ENCODE measurements at regions not wholly inside any gene's neighbourhood (a gene's known extent, or its start where the extent isn't known, plus 50 kb on each side); places are given as distances from the start of the nearest gene placed in this dataset.
A peak's percentile ranks its signal among the peaks of the same experiment; 100 is the strongest.

- ATAC-seq (no peak), DNase-seq (no peak)
- Histone ChIP-seq H3K4me3 (no peak overlapping the region), H3K9me3 (no peaks in the 10 kb centered on the region), H3K36me3 (ENCODE audit: low read depth) (no peaks in the 10 kb centered on the region), H3K4me1 (ENCODE audit: low read depth) (no peaks in the 10 kb centered on the region)
- TF ChIP-seq, protein P1, sequence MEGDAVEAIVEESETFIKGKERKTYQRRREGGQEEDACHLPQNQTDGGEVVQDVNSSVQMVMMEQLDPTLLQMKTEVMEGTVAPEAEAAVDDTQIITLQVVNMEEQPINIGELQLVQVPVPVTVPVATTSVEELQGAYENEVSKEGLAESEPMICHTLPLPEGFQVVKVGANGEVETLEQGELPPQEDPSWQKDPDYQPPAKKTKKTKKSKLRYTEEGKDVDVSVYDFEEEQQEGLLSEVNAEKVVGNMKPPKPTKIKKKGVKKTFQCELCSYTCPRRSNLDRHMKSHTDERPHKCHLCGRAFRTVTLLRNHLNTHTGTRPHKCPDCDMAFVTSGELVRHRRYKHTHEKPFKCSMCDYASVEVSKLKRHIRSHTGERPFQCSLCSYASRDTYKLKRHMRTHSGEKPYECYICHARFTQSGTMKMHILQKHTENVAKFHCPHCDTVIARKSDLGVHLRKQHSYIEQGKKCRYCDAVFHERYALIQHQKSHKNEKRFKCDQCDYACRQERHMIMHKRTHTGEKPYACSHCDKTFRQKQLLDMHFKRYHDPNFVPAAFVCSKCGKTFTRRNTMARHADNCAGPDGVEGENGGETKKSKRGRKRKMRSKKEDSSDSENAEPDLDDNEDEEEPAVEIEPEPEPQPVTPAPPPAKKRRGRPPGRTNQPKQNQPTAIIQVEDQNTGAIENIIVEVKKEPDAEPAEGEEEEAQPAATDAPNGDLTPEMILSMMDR (IDR thresholded peaks at IDR 0.05), result no peak
- intact Hi-C loops (cut with DNase I, micrococcal nuclease), result no loop called here
These were observed 185.6 kb upstream of the CST7 start for GRCh38 chr20:24763386-24764026.

DNA sequence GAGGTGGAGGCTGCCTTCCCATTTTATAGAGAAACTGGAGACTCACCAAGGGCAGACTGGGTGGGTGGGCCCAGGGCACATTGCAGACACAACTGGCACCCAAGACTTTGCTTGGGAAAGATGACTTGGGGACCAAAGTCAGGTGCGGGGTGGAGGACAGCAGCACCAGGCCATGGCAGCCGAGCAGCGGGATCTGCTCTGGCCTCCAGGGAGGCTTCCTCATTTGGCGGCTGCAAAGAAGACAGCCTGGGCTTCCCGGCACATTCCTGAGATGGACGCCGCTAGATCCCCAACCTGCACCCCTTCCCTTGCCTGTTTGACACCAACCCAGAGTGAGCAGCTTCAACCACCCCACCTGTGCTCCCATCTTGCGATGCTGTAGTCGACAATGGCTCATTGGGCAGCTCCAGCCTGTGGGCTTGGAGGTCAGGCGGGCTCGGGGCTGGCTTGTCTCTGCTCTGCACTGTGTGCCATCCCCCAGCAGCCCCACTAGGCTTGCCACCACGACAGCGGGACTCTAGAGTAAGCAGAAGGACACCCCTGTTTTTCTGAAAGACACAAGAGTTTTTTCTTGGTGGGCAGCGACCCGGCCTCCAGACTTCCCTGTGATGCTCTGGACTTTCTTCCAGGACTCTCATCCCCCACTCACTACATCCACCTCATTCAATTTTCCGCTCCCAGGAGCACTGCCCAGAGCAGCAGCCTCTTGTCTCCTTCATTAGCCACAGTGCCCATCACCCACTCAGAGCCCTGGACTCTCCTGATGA lies 184.9 kb upstream of the CST7 start:
- Histone ChIP-seq H3K4me3 (no peak overlapping the region), H3K9me3 (no peaks in the 10 kb centered on the region), H3K4me1 (ENCODE audit: low read depth) (no peaks in the 10 kb centered on the region), H3K36me3 (ENCODE audit: low read depth) (no peaks in the 10 kb centered on the region)
- TF ChIP-seq, protein P1 (IDR thresholded peaks at IDR 0.05), result no peak
- DNase-seq, result no peak
- intact Hi-C loops (cut with DNase I, micrococcal nuclease), result no loop called here
- no peak for ATAC-seq

DNA sequence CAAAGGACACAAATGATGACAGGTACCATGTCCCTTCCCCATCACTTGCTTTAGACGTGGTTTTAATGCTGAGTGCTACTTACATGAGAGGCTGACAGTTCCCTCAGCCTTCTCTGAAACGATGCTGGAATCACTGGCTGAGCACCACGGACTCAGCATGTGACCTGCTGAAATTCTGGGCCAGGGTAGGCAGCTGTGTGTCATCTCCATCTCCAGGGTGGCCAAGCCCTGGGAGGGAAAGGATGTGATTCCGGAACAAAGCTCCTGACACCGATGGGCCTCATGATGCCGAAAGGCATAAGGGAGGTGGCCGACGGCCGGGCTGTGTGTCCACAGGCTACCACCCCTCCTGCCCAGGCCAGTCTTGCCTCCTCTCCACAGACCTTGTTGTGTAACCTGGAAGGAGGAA lies 184.3 kb upstream of the CST7 start:
- Histone ChIP-seq H3K4me1 (ENCODE audit: low read depth) (no peaks in the 10 kb centered on the region), H3K4me3 (no peak overlapping the region), H3K36me3 (ENCODE audit: low read depth) (no peaks in the 10 kb centered on the region), H3K9me3 (no peaks in the 10 kb centered on the region)
- intact Hi-C loops (cut with DNase I, micrococcal nuclease), result no loop called here
- DNase-seq (no peak), ATAC-seq (peak; percentile 16)
- TF ChIP-seq, protein P1 (IDR thresholded peaks at IDR 0.05), result no peak

GRCh38 chr20:24765316-24766142 lies 183.5 kb upstream of the CST7 start:
- TF ChIP-seq, protein P1 (IDR thresholded peaks at IDR 0.05), result no peak
- H3K4me1 ChIP-seq (ENCODE audit: low read depth), result no peaks in the 10 kb centered on the region
- no peaks in the 10 kb centered on the region for H3K36me3 ChIP-seq (ENCODE audit: low read depth)
- H3K9me3 ChIP-seq, result no peaks in the 10 kb centered on the region
- intact Hi-C loops (cut with DNase I, micrococcal nuclease), result no loop called here
- H3K4me3 ChIP-seq, result no peak overlapping the region
- DNase-seq, result no peak
- ATAC-seq, result no peak

GRCh38 chr20:24766143-24766527 lies 182.9 kb upstream of the CST7 start:
- Histone ChIP-seq H3K4me1 (ENCODE audit: low read depth) (no peaks in the 10 kb centered on the region), H3K4me3 (no peak overlapping the region), H3K9me3 (no peaks in the 10 kb centered on the region), H3K36me3 (ENCODE audit: low read depth) (no peaks in the 10 kb centered on the region)
- TF ChIP-seq, protein P1 (IDR thresholded peaks at IDR 0.05), result no peak
- ATAC-seq (no peak), DNase-seq (no peak)
- intact Hi-C loops (cut with DNase I, micrococcal nuclease), result no loop called here

Data from mucosa of descending colon (tissue), 3 donors.